HEK293 (cell line): ENCODE measurements at regions not wholly inside any gene's neighbourhood (a gene's known extent, or its start where the extent isn't known, plus 50 kb on each side); places are given as distances from the start of the nearest gene placed in this dataset.

ENCODE experiments used
- CTCF ChIA-PET: fragments of 350-600 bp; formaldehyde crosslinking; extraction: SDS; loops from one replicate; lab custom pipeline; 2021; ENCODE audit warnings: antibody characterized with exemption; lab: Yijun Ruan, JAX
- POLR2A ChIA-PET: fragments of 300-600 bp; formaldehyde crosslinking; extraction: SDS; loops from one replicate; lab custom pipeline; 2020; ENCODE audit warnings: antibody characterized with exemption, inconsistent platforms; lab: Yijun Ruan, JAX
- H3K27ac ChIP-seq: fragments of 200-500 bp; sonication (Bioruptor generic); 2 replicates; pipeline ENCODE4 v1.5.1; 2014; ENCODE audit warnings: low read depth, low read length, control low read depth, inconsistent platforms; ENCODE audit errors: extremely low read depth
- H3K36me3 ChIP-seq, 2 experiments: fragments of 200-500 bp in 1 of 2; sonication (Bioruptor generic) in 1 of 2; 1 replicate in 1 of 2; 2 replicates in 1 of 2; pipeline ENCODE4 v1.5.1; 2014 to 2017; ENCODE audit warnings: inconsistent platforms in 2 of 2, low read length in 2 of 2; ENCODE audit not compliant: control insufficient read depth in 2 of 2, insufficient read depth in 1 of 2
- H3K4me1 ChIP-seq: fragments of 200-500 bp; sonication (Bioruptor generic); 2 replicates; pipeline ENCODE4 v1.5.1; 2014; ENCODE audit warnings: mild to moderate bottlenecking, low read length, inconsistent platforms; ENCODE audit not compliant: control insufficient read depth, insufficient read depth
- H3K4me3 ChIP-seq: 2 replicates; pipeline ENCODE4 v1.5.1; 2011; ENCODE audit warnings: low read depth, mild to moderate bottlenecking, control low read depth, low read length, moderate library complexity
- H3K9me3 ChIP-seq: fragments of 200-500 bp; sonication (Bioruptor generic); 2 replicates; pipeline ENCODE4 v1.5.1; 2014; ENCODE audit warnings: low read depth, low read length, inconsistent platforms; ENCODE audit not compliant: control insufficient read depth, insufficient read depth
- BCL11B ChIP-seq: fragments of 450-650 bp; formaldehyde crosslinking; IDR thresholded peaks from 2 replicates; pipeline ENCODE4 v1.5.1; 2016; ENCODE audit warnings: low read depth, missing biosample characterization, missing genetic modification characterization
- EGR2 ChIP-seq: fragments of 450-650 bp; formaldehyde crosslinking; IDR thresholded peaks from 2 replicates; pipeline ENCODE4 v1.5.1; 2016; ENCODE audit warnings: low read depth, missing biosample characterization, missing genetic modification characterization
- IKZF3 ChIP-seq: fragments of 450-650 bp; IDR thresholded peaks from 2 replicates; pipeline ENCODE4 v1.5.0; 2018; ENCODE audit warnings: missing biosample characterization, mild to moderate bottlenecking, missing genetic modification characterization, moderate library complexity
- PRDM1 ChIP-seq: fragments of 450-650 bp; formaldehyde crosslinking; IDR thresholded peaks from 2 replicates; pipeline ENCODE4; 2016; ENCODE audit warnings: missing biosample characterization, missing genetic modification characterization
- WT1 ChIP-seq: fragments of 450-650 bp; formaldehyde crosslinking; IDR thresholded peaks from 2 replicates; pipeline ENCODE4 v1.5.1; 2016; ENCODE audit warnings: missing biosample characterization, missing genetic modification characterization
- YY1 ChIP-seq: fragments of 450-650 bp; formaldehyde crosslinking; IDR thresholded peaks from 2 replicates; pipeline ENCODE4 v1.5.1; 2018; ENCODE audit warnings: missing biosample characterization, missing genetic modification characterization
- ZBTB11 ChIP-seq: fragments of 450-650 bp; formaldehyde crosslinking; conservative IDR thresholded peaks from 2 replicates; pipeline ENCODE4 v1.5.1; 2016; ENCODE audit warnings: low read depth, missing biosample characterization, missing genetic modification characterization
- ZFP3 ChIP-seq: fragments of 450-650 bp; formaldehyde crosslinking; IDR thresholded peaks from 2 replicates; pipeline ENCODE4 v1.5.1; 2016; ENCODE audit warnings: low read depth, missing biosample characterization, missing genetic modification characterization
- ZNF121 ChIP-seq: fragments of 450-650 bp; formaldehyde crosslinking; IDR thresholded peaks from 2 replicates; pipeline ENCODE4 v1.5.1; 2016; ENCODE audit warnings: missing biosample characterization, missing genetic modification characterization
- ZNF140 ChIP-seq: fragments of 450-650 bp; formaldehyde crosslinking; IDR thresholded peaks from 2 replicates; pipeline ENCODE4 v1.5.1; 2016; ENCODE audit warnings: missing biosample characterization, missing genetic modification characterization
- ZNF175 ChIP-seq: fragments of 450-650 bp; formaldehyde crosslinking; IDR thresholded peaks from 2 replicates; pipeline ENCODE4 v1.5.1; 2016; ENCODE audit warnings: missing biosample characterization, missing genetic modification characterization
- ZNF24 ChIP-seq: fragments of 450-650 bp; formaldehyde crosslinking; IDR thresholded peaks from 2 replicates; pipeline ENCODE4 v1.5.1; 2016; ENCODE audit warnings: missing biosample characterization, missing genetic modification characterization
- ZNF362 ChIP-seq: fragments of 450-650 bp; formaldehyde crosslinking; IDR thresholded peaks from 2 replicates; pipeline ENCODE4 v1.5.1; 2016; ENCODE audit warnings: missing biosample characterization, missing genetic modification characterization
- ZNF549 ChIP-seq: fragments of 450-650 bp; IDR thresholded peaks from 2 replicates; pipeline ENCODE4 v1.5.1; 2018; ENCODE audit warnings: missing biosample characterization, missing genetic modification characterization, mild to moderate bottlenecking, inconsistent platforms, moderate library complexity
- ZNF600 ChIP-seq: fragments of 450-650 bp; formaldehyde crosslinking; IDR thresholded peaks from 2 replicates; pipeline ENCODE4 v1.5.1; 2016; ENCODE audit warnings: missing biosample characterization, missing genetic modification characterization
- ZNF629 ChIP-seq: fragments of 450-650 bp; formaldehyde crosslinking; IDR thresholded peaks from 2 replicates; pipeline ENCODE4 v1.5.1; 2017; ENCODE audit warnings: missing biosample characterization, missing genetic modification characterization
- ZNF76 ChIP-seq: fragments of 450-650 bp; formaldehyde crosslinking; IDR thresholded peaks from 2 replicates; pipeline ENCODE4; 2016; ENCODE audit warnings: low read depth, missing biosample characterization, missing genetic modification characterization, borderline replicate concordance
- ZSCAN5A ChIP-seq: fragments of 450-650 bp; formaldehyde crosslinking; IDR thresholded peaks from 2 replicates; pipeline ENCODE4 v1.5.1; 2016; ENCODE audit warnings: missing biosample characterization, missing genetic modification characterization

GRCh38 chr14:101029668-101030290, 126.3 kb upstream of the RTL1 start:
- TF ChIP-seq ZNF600 (tag by site-specific recombination) = no peak
- no peak for TF ChIP-seq EGR2
- ChIA-PET CTCF (no interaction called here), POLR2A (no interaction called here)
- H3K4me3 ChIP-seq = no peak overlapping the region
- H3K4me1 ChIP-seq = no peaks in the 10 kb centered on the region
- no peak overlapping the region for H3K27ac ChIP-seq
- no peaks in the 10 kb centered on the region for H3K36me3 ChIP-seq
- no peaks in the 10 kb centered on the region for H3K9me3 ChIP-seq

- TF ChIP-seq BCL11B (no peak), ZNF121 (tag by site-specific recombination) (no peak), ZNF76 (tag by site-specific recombination) (no peak), ZNF549 (no peak), ZNF140 (tag by site-specific recombination) (no peak), ZNF175 (no peak), WT1 (tag by site-specific recombination) (no peak), YY1 (no peak), ZSCAN5A (no peak), ZBTB11 (tag by site-specific recombination) (no peak)
- no peak overlapping the region for H3K27ac ChIP-seq
- H3K4me1 ChIP-seq = no peaks in the 10 kb centered on the region
- ChIA-PET CTCF (no interaction called here), POLR2A (no interaction called here)
- H3K36me3 ChIP-seq = no peaks in the 10 kb centered on the region
- no peaks in the 10 kb centered on the region for H3K9me3 ChIP-seq
- H3K4me3 ChIP-seq = no peak overlapping the region
Observed at GRCh38 chr14:101030586-101030985, 127.1 kb upstream of the RTL1 start.

- H3K9me3 ChIP-seq = no peaks in the 10 kb centered on the region
- TF ChIP-seq ZNF121 (tag by site-specific recombination) = no peak
- no peak for TF ChIP-seq PRDM1
- TF ChIP-seq ZFP3 (tag by site-specific recombination) = no peak
- no peak for TF ChIP-seq ZNF629 (tag by site-specific recombination)
- TF ChIP-seq ZNF362 (tag by site-specific recombination) = no peak
- TF ChIP-seq IKZF3 (tag by site-specific recombination) = no peak
- no peak for TF ChIP-seq ZNF24 (tag by site-specific recombination)
- no peaks in the 10 kb centered on the region for H3K36me3 ChIP-seq
- H3K4me3 ChIP-seq = no peak overlapping the region
- H3K4me1 ChIP-seq = no peaks in the 10 kb centered on the region
- CTCF ChIA-PET = no interaction called here
- no peak overlapping the region for H3K27ac ChIP-seq
- POLR2A ChIA-PET = no interaction called here
Observed at GRCh38 chr14:101031186-101031585, 127.7 kb upstream of the RTL1 start.
